ENCODE measurements at regions not wholly inside any gene's neighbourhood (a gene's known extent, or its start where the extent isn't known, plus 50 kb on each side); places are given as distances from the start of the nearest gene placed in this dataset.

DNA sequence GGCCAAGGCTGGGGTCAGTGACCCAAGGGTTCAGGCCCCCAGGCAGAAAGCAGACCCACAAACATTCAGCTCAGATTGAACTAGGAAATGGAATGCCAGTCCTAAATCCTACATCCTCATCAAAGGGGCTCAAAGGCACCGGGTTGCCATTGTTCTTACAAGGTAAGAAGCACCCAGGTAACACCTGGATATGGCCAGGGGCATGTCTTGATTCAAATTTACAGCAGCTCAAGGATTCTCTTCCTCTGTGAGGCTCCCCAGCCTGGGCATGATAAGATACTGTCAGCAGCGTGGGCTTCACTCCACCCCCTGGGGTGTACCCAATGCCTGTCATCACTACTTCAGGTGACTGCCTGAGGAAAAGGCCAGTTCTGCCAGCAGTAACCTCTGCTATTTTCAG is 92.1 kb upstream of the FSTL4 start:
- DNase-seq, result no peak

DNA sequence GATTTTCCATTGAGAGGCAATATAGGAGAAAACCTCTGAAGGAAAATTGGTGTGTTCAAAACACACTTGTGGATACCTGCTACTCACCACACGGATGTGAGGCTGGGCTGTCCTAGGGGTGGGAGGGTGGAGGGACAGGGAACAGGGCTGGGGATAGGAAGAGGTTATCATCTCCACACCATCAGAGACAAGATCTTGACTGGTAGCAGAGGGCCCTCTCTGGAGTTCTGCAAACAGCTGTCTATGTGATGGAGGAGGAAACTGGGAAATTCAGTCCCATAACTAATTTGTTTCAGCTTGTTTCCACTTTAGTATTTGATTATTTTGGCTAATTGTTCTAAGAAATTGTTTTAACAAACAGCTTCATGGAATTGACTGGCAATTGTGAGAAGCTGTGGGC is 91.6 kb upstream of the FSTL4 start:
- no peak for DNase-seq

DNA sequence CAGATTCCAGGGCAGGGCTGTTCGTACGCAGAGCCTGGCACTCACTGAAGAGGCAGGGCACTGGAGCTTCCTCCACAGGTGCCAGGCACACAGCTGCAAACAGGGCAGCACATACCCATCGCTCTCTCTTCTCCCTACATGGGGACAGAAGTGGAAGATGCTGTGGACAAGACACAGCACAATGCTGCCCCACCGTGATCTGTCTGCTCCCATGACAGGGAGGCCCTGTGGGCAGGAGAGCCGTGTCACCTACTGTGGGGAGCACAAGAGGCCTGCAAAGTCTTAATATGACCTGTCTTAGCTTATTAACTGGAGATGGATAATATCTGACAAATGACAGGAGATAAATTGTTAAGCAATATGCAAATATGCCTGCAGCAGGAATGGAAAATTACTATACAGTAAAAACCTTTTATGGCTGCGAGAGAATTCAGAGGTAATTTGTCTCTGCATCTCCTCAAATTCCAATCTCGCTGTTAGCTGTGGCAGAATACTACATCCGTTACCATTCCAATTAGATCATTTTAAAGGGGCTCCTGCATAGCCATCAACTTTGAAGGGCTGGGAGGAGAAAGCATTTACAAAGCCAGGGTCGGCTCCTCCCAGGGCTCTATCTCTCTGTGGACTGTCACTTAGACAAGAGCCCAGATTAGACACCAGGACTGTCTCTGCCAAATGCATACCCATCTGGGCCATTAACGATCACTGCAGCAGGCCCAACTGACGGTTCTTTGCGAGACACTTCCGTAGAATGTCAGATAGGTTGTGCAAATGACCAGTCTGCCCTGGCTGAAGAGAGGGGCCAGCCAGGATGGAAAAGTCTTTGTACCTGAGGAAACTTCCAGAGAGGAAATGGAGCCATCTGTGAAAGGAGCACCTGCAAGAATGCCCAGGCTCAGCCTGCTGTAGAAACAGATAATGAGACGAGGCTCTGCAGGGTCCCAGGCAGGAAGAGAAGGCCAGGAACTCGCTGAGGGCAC is 90.7 kb upstream of the FSTL4 start:
- DNase-seq, result peak; percentile 28

DNA sequence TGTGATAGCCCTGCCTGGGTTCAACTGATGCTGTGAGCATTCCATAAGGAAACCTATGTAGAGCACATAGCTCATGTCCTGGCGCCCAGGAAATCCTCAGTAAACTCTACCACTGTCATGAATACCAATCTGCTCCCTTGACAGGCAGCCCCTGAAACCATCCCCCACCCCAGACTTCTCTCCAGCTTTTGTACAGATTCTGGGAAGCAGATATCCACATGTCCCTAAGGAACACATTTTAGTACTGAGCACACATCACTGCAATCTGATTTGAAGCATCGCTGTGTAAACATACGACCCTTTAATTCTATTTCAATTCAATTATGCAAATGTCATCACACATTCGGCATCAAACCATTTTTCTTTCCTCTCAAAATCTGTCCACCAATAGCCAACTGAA is 89.5 kb upstream of the FSTL4 start:
- DNase-seq, result no peak

DNA sequence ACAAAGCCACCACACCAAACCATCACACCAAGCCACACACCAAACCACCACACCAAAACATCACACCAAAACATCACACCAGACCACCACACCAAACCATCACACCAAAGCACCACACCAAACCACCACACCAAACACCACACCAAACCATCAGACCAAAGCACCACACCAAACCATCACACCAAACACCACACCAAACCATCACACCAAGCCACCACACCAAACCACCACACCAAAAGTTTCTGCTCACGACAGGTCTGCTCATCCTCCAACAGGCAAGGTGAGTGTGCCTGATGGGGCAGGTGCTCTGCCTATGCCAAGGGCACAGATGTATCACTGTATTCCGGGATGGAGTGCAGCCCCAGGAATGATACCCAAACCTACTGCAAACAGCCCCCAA is 87.9 kb upstream of the FSTL4 start:
- DNase-seq, result no peak

DNA sequence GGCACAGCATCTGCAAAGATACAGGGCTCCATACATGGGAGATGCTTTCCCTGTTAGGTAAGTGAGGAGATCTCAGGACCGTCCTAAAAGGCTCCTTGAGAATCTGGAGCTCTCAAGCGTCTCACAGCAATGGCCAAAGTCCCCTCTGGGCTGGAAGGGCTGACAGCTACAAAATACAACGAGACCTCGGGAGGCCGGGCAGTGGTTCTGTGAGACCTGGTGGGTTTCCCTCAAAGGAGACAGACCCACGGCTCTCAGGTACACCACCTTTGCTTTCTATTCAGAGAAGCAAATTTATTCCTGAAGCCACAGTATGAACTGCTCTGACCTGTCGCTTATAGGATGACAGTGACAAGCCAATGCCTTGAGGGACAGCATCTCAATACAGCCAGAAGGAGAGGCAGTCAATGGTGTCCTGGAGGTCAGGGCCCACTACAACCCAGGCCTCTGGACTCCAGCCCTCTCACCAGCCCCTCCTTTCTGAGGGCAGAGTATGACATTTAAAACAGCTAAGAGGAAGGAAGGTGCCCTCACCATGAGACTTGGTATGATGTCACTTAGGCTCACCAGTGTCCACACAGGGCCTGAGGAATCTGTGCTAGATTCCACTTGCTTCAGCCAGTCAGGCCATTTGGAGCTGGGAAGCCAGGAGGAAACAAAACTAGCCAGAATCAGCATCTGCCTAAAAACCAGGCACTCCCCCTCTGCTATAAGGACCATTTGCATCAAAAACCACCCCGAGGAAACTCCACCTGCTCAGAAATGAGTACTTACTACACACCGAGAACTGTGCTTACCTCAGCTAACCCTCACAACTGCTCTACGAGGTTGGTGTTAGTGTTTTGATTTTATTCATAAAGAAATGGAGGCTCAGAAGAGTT is 86.5 kb upstream of the FSTL4 start:
- no peak for DNase-seq

DNA sequence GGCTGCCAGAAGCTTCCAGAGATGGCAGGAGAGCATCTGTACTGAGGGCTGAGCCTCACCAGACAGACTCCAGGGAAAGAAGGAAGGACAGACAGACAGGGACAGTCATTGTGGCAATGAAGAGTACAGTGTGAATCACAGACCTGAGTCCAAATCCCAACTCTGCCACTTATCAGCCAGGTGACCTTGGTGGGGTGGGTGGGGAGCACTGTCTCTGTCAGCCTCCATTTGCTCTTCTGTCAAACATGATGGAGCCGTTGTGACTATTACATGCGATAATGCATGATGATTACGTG is 85.9 kb upstream of the FSTL4 start:
- DNase-seq, result no peak

DNA sequence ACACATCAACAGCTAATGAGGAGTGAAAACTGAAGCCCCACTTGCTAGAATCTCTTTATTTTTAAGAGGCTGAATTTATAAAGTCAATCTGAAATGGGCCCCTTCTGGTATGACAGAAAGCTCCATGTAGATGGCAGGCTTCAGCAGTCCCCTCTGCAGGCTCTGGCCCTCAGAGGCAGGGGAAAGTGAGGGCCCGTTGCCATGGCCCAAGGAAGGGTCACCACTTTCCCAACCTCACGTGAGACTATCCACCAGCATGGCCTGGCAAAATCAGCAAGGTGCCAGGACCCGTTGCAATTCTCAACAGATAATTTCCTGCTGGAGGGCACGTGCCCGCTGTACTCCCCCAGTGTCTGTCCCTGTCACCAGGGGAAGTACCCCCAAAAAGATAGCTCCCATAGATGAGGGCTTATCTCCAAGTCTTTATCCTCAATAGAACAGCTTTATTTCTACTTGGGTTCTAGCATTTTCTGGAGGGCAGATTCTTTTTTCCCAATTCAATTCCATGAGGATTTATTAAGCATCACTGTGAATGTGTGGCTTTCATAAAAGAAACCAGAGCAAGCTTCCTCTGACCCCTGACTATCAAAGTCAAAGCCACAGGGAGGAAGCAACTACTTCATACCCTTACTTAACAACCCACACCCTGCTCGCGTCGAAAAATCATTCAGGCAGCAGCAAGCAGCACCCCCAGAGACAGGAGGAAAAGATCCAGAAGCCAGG is 85.4 kb upstream of the FSTL4 start:
- no peak for DNase-seq

DNA sequence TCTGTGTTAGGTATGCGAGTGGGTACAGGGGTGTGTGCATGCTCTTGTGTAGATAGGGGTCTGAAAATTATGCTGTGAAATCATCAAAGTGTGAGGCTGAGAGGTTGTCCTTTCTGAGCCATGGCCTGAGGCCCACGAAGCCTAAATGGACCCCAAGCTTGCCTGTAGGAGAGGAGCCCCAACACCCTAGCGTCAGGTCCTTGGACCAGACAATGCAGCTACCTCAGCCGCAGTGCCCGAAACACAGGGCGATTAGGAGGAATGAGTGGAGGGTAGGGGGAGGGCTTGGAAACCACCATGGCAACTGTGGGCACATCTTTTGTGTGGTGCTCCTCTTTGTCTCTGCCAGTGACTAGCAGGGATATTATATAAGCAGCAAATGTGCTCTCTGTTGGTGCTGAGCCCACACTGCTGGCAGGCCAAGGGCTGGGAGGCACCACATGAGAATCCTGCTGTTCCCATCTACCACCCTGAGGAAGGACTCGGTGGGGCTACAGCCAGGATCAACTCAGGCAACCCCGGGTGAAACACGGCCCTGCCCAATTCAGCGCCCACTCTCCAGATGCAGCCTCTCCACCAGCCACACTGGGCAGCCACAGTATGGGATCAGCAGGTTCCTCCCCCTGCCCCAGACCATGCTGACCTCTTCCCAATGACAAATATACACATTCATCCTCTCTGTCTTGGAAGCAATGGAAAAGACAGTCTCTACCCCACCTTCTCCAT is 84.6 kb upstream of the FSTL4 start:
- no peak for DNase-seq

DNA sequence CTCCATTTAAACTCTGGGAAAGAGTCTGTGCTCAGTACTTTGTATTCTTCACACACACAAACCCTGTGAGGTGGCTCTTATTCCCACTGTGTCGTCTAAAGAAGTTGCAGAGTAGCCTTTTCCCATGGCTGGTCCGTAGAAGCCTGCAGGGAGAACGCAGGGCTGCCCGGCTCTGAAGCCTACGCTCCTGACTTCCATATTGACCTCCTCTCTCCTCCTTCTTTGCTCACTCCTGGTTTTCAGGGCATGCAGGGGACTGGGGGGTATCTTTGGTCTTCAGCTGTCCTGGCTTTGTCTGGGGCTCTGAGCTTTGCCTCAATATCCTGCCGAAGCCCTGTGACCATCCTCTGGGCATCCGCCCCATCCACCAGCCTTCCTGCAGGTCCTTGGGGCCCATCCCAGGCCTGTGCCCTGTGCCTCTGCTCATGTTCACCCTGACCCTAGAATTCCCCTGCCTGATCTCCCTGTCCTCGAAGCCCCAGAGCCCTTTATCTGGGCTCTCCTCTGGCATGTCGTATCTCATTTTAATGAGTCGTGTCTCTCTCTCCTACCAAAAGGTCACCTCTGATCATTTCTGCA is 83.8 kb upstream of the FSTL4 start:
- DNase-seq, result no peak

DNA sequence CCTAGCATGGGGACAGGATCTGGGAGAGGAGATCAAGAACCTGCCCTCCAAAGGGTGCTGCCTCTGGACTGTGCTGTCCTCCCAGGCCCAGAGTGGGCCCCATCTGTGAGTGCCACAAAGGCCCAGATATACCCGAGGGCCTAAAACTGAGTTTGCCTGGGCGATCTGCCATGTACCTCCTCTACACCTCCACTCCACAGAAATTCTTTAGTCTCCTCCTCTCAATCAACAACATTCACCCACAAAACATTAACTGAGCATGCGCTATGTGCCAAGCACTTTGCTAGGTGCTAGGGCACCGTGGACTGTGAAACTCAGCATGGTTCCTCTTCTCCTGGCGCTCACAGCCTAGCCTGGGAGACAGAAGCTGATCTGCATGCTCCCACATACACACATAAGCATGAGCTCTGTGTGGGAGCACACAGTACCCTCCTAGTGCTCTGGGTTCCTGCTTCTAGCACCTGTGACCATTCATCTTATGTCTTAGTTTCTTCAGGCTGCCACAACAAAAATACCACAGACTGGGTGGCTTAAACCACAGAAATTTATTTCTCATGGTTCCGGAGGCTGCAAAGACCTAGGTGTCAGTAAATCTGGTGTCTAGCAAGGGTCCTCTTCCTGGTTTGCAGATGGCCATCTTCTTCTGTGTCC is 82.0 kb upstream of the FSTL4 start:
- DNase-seq, result no peak

DNA sequence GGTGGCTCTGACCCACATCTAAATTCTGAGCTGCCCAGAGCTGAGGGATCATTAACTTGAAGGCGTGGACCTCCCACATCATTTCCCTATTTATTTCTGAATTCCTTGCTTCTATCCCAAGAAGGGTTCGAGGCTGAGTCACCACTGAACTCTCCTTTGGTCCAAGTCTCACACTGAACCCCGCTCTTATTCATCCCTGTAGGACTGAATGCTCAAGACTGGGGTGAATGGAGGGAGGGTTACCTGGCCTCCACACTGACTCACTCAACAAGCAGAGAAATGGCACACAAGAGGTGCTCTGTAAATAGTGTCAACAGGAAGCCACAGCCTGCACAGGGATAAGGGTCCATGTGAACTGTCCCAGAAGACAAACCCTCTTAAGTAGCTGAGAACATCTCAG is 79.1 kb upstream of the FSTL4 start:
- DNase-seq, result no peak

DNA sequence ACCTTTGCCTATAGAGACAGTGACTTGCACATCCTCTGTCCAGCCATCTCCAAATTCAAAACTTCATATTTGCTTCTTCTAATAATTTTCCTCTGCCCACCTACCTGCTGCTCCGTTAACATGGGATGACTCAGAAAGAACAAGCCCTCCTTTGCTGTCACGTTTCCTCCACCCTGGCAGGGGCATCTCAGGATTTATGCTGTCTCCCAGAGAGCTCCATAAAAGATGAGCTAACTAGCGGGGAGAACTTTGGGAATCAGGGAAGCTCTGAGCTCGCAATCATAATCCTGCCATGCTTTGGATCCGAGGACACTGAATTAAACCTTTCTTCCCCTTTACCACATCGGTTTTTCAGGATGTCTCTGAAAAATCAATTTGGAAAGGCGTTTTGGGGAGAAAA is 78.4 kb upstream of the FSTL4 start:
- no peak for DNase-seq

DNA sequence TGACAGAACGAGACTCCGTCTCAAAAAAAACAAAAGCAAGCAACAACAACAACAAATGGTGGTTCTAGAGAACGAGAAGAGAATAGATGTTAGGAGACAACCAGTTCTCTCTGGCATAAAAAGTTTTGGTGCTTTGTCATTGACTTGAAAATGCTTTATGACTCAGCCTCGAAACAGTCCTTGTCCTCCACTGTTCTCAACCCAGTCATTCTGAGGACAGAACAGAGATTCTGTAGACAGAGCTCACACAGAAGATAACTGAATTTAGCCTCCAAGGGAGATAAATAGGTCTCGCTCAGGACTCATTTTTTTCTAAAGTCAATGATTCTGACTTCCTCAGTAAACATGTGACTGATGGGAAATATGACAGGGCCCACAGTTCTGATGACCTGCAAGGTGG is 76.0 kb upstream of the FSTL4 start:
- DNase-seq, result no peak

DNA sequence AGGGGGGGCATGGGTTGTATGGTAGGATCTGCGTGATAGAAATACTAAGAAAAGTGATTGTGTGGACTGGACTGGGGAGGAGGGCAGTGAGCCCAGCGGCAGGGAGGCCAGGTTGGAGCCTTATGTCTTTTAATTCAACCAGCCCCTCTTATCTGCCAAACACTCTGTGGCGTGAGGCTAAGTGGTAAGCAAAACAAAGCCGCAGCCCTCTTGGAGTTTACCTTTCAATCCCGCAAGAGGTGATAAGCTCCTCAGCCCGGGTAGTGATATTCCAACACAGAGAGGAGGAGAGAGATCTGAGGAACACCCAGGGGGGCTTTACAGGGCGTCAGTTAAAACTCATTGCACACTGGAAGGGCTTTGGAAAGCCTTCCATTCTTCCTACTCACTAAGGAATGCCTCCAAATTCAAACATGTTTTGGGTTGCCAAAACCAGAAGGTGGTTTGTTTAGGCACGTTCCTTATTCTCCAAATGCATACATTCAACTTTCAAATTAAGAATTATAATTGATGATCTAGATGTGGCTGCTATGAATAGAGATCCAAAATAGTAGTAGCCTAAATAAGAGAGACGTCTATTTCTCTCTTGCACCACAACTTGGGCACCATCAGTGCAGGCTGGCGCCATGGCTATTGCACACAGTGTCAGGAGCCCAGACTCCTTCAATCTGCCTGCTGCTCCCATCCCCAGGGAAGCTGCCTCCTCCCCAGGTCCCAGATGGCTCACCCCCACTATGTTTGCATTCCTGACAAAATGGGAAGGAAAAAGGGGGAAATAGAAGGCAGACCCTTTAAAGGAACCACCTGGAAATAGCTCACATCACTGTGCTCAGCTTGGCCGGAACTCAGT is 75.1 kb upstream of the FSTL4 start:
- no peak for DNase-seq

DNA sequence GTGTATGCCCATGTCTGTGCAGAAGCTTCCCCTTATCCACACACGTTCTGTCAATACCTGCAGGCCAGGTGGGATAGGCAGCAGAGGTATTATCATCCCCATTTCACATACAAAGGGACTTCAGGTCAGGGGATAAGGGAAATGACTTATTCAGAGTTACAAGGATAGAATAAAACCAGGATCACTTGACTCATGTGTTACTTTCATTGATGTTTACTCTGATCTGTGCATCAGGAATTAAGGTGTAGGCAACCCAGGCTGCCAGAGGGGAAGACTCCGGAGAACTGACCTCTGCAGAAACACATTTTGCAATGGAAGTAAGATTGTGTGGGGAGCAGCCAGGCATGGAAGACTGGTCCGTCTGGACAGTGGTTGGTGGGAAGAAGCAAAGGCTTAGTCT is 74.2 kb upstream of the FSTL4 start:
- DNase-seq, result no peak

DNA sequence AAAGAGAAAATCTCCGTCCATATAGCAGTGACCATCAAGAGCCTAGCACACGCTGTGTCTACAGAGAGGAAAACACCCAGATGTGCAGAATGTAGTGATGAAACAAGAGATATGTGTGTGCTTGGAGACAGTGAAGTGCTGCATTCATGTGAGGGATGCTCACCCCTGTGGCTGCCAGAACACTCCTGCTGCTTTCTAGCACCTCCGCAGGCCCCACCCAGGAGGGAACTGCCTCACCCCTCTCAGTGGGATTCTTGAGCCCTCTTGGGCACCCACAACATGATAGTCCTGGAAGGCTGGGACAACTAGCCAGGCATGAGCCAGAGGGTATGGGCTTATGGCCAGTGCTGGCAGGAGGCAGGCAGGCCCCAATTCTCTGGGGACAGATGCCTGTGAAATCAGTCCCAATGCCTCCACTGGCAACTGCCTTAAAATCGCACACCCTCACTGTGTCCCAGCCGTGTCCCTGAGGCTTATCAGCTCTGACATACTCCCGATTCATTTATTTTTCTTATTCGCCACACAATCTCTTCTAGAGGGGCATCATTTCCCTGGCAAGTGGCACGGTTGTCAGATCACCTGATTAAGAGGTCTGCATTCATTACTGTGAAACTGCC is 73.2 kb upstream of the FSTL4 start:
- no peak for DNase-seq

DNA sequence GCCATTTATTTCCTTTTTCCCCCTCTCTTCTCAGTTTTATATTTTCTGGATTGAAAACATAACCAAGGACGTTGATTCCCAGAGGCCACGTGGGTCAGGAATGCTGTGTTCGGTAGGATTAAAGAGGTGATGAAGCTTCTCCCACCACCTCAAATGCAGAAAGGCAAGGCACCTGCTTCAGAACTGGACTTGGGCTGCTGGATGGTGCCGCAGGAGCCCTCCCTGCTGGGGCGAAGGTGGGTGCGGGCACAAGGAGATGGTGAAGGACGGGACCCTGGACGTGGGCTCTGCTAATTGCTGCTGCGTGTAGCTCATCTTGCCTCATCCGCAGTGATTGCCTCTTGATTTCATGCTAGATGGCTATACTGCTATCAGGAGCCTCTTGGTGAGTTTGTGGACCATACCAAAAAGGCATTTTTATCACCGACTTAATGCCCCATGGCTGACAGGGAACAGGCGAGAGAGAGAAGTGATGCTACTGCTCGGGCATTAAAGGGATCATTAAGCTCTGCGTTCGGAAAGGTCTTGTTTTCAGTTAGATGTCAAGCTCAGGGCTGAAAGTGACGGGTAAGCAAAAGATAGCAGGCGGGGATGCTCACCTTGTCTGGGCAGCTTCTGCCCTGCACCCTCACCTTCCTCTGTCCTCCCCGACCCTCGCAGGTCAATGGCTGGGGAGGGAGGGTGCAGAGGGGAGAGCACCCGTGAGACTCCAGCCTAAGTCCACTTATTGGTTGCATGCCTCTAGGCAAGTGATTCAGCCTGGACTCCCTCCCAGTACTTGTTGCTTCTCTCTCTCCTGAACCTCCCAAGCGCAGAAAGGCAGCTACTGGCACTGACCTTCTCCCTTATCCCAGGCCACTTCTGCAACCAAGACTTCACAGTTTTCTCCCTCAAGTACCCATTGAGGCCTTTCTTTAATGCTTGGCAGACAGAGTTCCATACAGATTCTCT is 71.6 kb upstream of the FSTL4 start:
- DNase-seq, result peak; percentile 18

DNA sequence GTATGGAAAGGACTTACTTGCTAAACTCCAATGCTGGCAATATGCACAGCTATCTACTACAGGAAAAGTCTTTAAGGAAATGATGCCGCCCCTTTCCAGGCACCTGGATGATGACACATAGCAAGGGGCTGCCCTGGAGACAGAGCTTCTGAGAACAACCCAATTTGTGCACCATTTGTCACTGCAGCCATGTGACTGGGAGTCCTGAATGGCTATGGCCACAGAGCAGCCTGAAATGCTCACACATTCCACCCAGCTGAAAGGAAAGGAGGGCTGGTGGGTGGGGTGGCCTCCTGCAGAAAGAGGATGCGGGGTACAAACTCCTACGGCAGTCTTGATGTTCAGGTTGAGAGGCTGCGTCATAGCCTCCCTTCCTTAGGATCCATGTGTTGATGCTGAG is 70.1 kb upstream of the FSTL4 start:
- DNase-seq, result peak; percentile 26

Data from activated CD8-positive, alpha-beta memory T cell treated with anti-CD3 and anti-CD28 coated beads, Interleukin-2, amount 50 U/mL, for 48 hours (primary cell).